B cell (primary cell): ENCODE measurements at regions not wholly inside any gene's neighbourhood (a gene's known extent, or its start where the extent isn't known, plus 50 kb on each side); places are given as distances from the start of the nearest gene placed in this dataset.

Experiments
- ATAC-seq: fragments of 200-7000 bp; cut with Tn5 transposase; one replicate; pipeline ENCODE4 v1.10.0; 2021; ENCODE audit warnings: low read depth, mild to moderate bottlenecking, moderate number of reproducible peaks, moderate library complexity
- CTCF ChIA-PET: fragments of 350-600 bp; sonication (Branson Sonifier 250); formaldehyde crosslinking; loops from one replicate; lab custom pipeline; 2021; ENCODE audit warnings: antibody characterized with exemption, inconsistent platforms; lab: Charles Lee
- POLR2A ChIA-PET: fragments of 350-600 bp; sonication (Branson Sonifier 250); formaldehyde crosslinking; loops from one replicate; lab custom pipeline; 2021; ENCODE audit warnings: antibody characterized with exemption; lab: Charles Lee
- DNase-seq: peaks from one replicate; pipeline ENCODE4 v3.0.0; 2013
- H2AFZ ChIP-seq: 2 replicates; pipeline ENCODE4 v1.6.1; 2012; ENCODE audit warnings: mild to moderate bottlenecking, low read depth, low read length; ENCODE audit not compliant: insufficient read depth, poor library complexity, severe bottlenecking
- H3K27ac ChIP-seq, 2 donors: 1 replicate in 1 of 2; 2 replicates in 1 of 2; pipeline ENCODE4 v1.5.1; 2012 to 2013; ENCODE audit warnings: low read length in 2 of 2, mild to moderate bottlenecking in 2 of 2, moderate library complexity in 1 of 2
- H3K27me3 ChIP-seq, 4 experiments: fragments of 200-600 bp in 1 of 4; sonication (generic) in 1 of 4; replicated peaks in 1 of 4; 1 replicate in 2 of 4; 2 replicates in 2 of 4; pipeline versions ENCODE4 v1.6.1 to v1.7.0; 2013 to 2016; ENCODE audit warnings: low read length in 3 of 4, mild to moderate bottlenecking in 2 of 4, mixed read lengths in 1 of 4, moderate library complexity in 1 of 4; ENCODE audit not compliant: insufficient read depth in 4 of 4, control insufficient read depth in 3 of 4; ENCODE audit errors: control extremely low read depth in 1 of 4
- H3K36me3 ChIP-seq, 2 experiments: replicated peaks in 1 of 2; 1 replicate in 1 of 2; 2 replicates in 1 of 2; pipeline versions ENCODE4 v1.6.1 to v1.7.1; 2013; ENCODE audit warnings: low read length in 1 of 2; ENCODE audit not compliant: insufficient read depth in 2 of 2, control insufficient read depth in 1 of 2; ENCODE audit errors: control extremely low read depth in 1 of 2, extremely low read depth in 1 of 2
- H3K4me1 ChIP-seq, 2 donors: fragments of 200-600 bp in 1 of 2; sonication (generic) in 1 of 2; 1 replicate in 1 of 2; 2 replicates in 1 of 2; pipeline versions ENCODE4 v1.5.1 to v1.6.1; 2013 to 2017; ENCODE audit warnings: low read length in 2 of 2; ENCODE audit not compliant: control insufficient read depth in 2 of 2, insufficient read depth in 2 of 2
- H3K4me2 ChIP-seq: replicated peaks from 2 replicates; pipeline ENCODE3; 2012; ENCODE audit warnings: mild to moderate bottlenecking, low read depth, low read length; ENCODE audit not compliant: poor library complexity, severe bottlenecking
- H3K4me3 ChIP-seq, 5 experiments: fragments of 200-600 bp in 1 of 5; sonication (generic) in 1 of 5; 1 replicate in 3 of 5; 2 replicates in 2 of 5; pipeline versions ENCODE4 v1.5.1 to v1.7.0; 2011 to 2016; ENCODE audit warnings: low read length in 4 of 5, mild to moderate bottlenecking in 4 of 5, low read depth in 2 of 5, control low read depth in 1 of 5, moderate library complexity in 1 of 5; ENCODE audit not compliant: insufficient read depth in 1 of 5; ENCODE audit errors: control extremely low read depth in 1 of 5, extremely low read depth in 1 of 5
- H3K79me2 ChIP-seq: fragments of 200-600 bp; sonication (generic); one replicate; pipeline ENCODE4 v1.6.0; 2016; ENCODE audit warnings: low read length; ENCODE audit not compliant: control insufficient read depth, insufficient read depth
- H3K9ac ChIP-seq: fragments of 200-600 bp; sonication (generic); 2 replicates; pipeline ENCODE4 v1.6.1; 2017; ENCODE audit warnings: mild to moderate bottlenecking, low read length, moderate library complexity
- H3K9me3 ChIP-seq, 3 donors: one replicate each; pipeline versions ENCODE4 v1.6.1 to v1.7.1; 2013; ENCODE audit warnings: low read length in 2 of 3; ENCODE audit not compliant: control insufficient read depth in 2 of 3, insufficient read depth in 1 of 3; ENCODE audit errors: control extremely low read depth in 1 of 3
- H4K20me1 ChIP-seq: 2 replicates; pipeline ENCODE4 v1.6.0; 2012; ENCODE audit warnings: mild to moderate bottlenecking, low read length; ENCODE audit not compliant: insufficient read depth, control insufficient read depth, poor library complexity, severe bottlenecking
- H3K27ac Mint-ChIP-seq: one replicate; pipeline ENCODE4 v1.8.0; 2021; ENCODE audit warnings: mixed read lengths
- H3K27me3 Mint-ChIP-seq: one replicate; pipeline ENCODE4 v1.8.0; 2021; ENCODE audit warnings: mixed read lengths
- H3K4me1 Mint-ChIP-seq: one replicate; pipeline ENCODE4 v1.8.0; 2021; ENCODE audit warnings: mixed read lengths
- H3K4me3 Mint-ChIP-seq: one replicate; pipeline ENCODE4 v1.8.0; 2021; ENCODE audit warnings: mixed read lengths
- H3K9me3 Mint-ChIP-seq: one replicate; pipeline ENCODE4 v1.8.0; 2022; ENCODE audit warnings: mixed read lengths; ENCODE audit not compliant: insufficient read depth
- EZH2 ChIP-seq: IDR thresholded peaks from 2 replicates; pipeline ENCODE4 v1.6.1; 2012; ENCODE audit warnings: borderline replicate concordance, low read depth, mild to moderate bottlenecking, moderate library complexity, low read length; ENCODE audit not compliant: insufficient read depth, poor library complexity, severe bottlenecking
- WGBS: methylation state at CpG from one replicate; pipeline ENCODE4 v1.1.5; 2013; ENCODE audit warnings: missing lambda C conversion rate; ENCODE audit not compliant: insufficient coverage; 5-methylcytosine and 5-hydroxymethylcytosine counted together
- intact Hi-C: fragments of 100-400 bp; cut with micrococcal nuclease; formaldehyde crosslinking; loops from one replicate; pipeline ENCODE4 v1.10.0; 2022
- TF ChIP-seq, protein P1 (sequence below): fragments of 200-600 bp; IDR thresholded peaks from one replicate; pipeline ENCODE4 v1.8.0; 2022; ENCODE audit warnings: antibody characterized with exemption, mild to moderate bottlenecking

DNA sequence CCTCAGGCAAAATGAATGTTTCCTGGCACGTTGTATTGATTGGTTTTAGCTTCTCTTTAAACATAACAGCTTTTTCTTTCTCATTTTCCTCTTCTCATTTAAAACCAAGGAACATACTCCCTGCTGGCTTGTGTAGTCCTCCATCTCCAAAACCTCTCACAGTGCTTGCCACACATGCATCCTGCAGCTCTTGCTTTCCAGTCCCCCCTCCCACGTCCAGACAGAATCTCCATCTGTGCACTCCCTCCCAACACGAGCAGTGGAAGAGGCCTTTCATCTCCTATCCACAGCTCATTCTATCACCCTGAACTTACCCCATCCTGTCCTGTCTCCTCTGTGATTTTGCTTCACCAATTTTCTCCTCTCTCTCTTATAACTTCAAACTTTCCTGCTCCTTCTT lies 99.6 kb upstream of the THSD7B start:
- Mint-ChIP-seq H3K4me1 (no peaks in the 10 kb centered on the region), H3K27ac (no peak overlapping the region), H3K9me3 (no peaks in the 10 kb centered on the region), H3K27me3 (peaks cover 3% of the 10 kb centered on the region), H3K4me3 (no peak overlapping the region)
- intact Hi-C loops, result loop anchor here (5.0 kb wide), 1 partner anchor 753 kb away; no protein-coding TSS in a partner anchor
- H3K9me3 ChIP-seq, result no peaks in the 10 kb centered on the region
- H3K27ac ChIP-seq, result no peak overlapping the region
- H3K9ac ChIP-seq, result no peak overlapping the region
- no peak for ATAC-seq
- 48% methylated on average over 2 of the region's 3 CpGs for WGBS
- no peak overlapping the region for H3K4me3 ChIP-seq
- H4K20me1 ChIP-seq, result no peaks in the 10 kb centered on the region
- H3K36me3 ChIP-seq, result no peaks in the 10 kb centered on the region
- no peaks in the 10 kb centered on the region for H3K4me1 ChIP-seq
- no peak for DNase-seq
- CTCF ChIA-PET, result interaction anchor here (0.9 to 1.2 kb wide), 3 partner anchors 243 to 752 kb away, joined by 5 to 8 read pairs (median 5); no protein-coding TSS in a partner anchor
- H3K4me2 ChIP-seq, result no peak overlapping the region
- POLR2A ChIA-PET, result no interaction called here
- no peaks in the 10 kb centered on the region for H3K27me3 ChIP-seq
- H3K79me2 ChIP-seq, result no peaks in the 10 kb centered on the region
- TF ChIP-seq, protein P1, sequence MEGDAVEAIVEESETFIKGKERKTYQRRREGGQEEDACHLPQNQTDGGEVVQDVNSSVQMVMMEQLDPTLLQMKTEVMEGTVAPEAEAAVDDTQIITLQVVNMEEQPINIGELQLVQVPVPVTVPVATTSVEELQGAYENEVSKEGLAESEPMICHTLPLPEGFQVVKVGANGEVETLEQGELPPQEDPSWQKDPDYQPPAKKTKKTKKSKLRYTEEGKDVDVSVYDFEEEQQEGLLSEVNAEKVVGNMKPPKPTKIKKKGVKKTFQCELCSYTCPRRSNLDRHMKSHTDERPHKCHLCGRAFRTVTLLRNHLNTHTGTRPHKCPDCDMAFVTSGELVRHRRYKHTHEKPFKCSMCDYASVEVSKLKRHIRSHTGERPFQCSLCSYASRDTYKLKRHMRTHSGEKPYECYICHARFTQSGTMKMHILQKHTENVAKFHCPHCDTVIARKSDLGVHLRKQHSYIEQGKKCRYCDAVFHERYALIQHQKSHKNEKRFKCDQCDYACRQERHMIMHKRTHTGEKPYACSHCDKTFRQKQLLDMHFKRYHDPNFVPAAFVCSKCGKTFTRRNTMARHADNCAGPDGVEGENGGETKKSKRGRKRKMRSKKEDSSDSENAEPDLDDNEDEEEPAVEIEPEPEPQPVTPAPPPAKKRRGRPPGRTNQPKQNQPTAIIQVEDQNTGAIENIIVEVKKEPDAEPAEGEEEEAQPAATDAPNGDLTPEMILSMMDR, result no peak
- no peak for TF ChIP-seq EZH2
- no peak overlapping the region for H2AFZ ChIP-seq

DNA sequence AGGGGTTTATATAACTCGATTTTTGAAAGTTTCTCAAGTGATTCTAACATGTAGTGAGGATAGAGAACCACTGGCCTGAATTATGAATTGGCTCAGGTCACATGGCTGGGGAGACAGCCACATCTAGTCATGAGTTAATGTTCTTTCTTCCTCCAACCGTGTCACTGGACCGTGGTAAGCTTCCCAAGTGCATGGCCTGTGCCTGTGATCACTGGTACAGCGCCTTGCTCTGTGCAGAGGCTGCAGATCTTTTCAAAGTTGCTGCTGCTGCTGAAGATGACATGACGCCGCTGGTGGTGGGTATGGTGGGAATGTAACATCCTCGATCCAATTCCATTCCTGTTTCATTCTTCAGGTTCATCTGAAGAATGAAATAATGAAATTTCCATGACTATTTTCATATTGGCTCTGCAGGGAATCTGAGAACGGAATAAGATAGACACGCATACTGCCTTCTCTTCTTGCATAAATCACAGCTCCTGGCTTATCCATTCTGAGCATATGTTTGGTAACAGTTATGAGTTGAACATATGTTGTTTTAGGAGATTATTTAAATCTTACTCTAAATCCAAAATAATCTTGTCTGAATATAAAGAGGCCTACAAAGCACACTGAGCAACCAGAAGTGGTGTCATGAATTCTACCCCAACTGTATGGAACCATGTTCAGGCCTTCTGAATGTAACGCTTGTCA lies 100.5 kb upstream of the THSD7B start:
- no peak overlapping the region for H3K9ac ChIP-seq
- H3K4me2 ChIP-seq, result no peak overlapping the region
- ChIA-PET POLR2A (interaction anchor here (0.6 kb wide), 1 partner anchor 241 kb away, joined by 3 read pairs; no protein-coding TSS in a partner anchor), CTCF (interaction anchor here (0.7 to 1.4 kb wide), 3 partner anchors 751 to 801 kb away, joined by 3 to 8 read pairs (median 4); no protein-coding TSS in a partner anchor)
- peaks cover 3% of the 10 kb centered on the region for H3K27me3 Mint-ChIP-seq
- H3K27ac Mint-ChIP-seq, result no peak overlapping the region
- no peaks in the 10 kb centered on the region for H3K36me3 ChIP-seq
- H3K4me3 ChIP-seq, result no peak overlapping the region
- no peak overlapping the region for H2AFZ ChIP-seq
- no peaks in the 10 kb centered on the region for H3K9me3 Mint-ChIP-seq
- intact Hi-C loops, result loop anchor here (5.0 kb wide), 1 partner anchor 753 kb away; no protein-coding TSS in a partner anchor
- H3K4me1 ChIP-seq, result no peaks in the 10 kb centered on the region
- ATAC-seq (no peak), DNase-seq (no peak)
- H3K79me2 ChIP-seq, result no peaks in the 10 kb centered on the region
- no peaks in the 10 kb centered on the region for H3K9me3 ChIP-seq
- H4K20me1 ChIP-seq, result no peaks in the 10 kb centered on the region
- H3K27me3 ChIP-seq, result no peaks in the 10 kb centered on the region
- TF ChIP-seq, protein P1, result no peak
- no peak for TF ChIP-seq EZH2
- H3K4me3 Mint-ChIP-seq, result no peak overlapping the region
- WGBS, result 84% methylated on average over 3 of the region's 10 CpGs
- no peaks in the 10 kb centered on the region for H3K4me1 Mint-ChIP-seq
- H3K27ac ChIP-seq, result no peak overlapping the region
